ENCODE measurements at regions not wholly inside any gene's neighbourhood (a gene's known extent, or its start where the extent isn't known, plus 50 kb on each side); places are given as distances from the start of the nearest gene placed in this dataset.

- Mint-ChIP-seq H3K4me3 (ENCODE audit: unreplicated experiment) (no peak overlapping the region), H3K27ac (ENCODE audit: unreplicated experiment) (no peak overlapping the region), H3K27me3 (ENCODE audit: insufficient read depth, unreplicated experiment) (no peaks in the 10 kb centered on the region), H3K36me3 (ENCODE audit: insufficient read depth, unreplicated experiment) (no peaks in the 10 kb centered on the region), H3K4me1 (ENCODE audit: low read depth, unreplicated experiment) (no peaks in the 10 kb centered on the region), H3K9me3 (ENCODE audit: unreplicated experiment) (peaks cover 17% of the 10 kb centered on the region)
- ChIA-PET CTCF (no interaction called here), POLR2A (no interaction called here)
- H3K9me3 ChIP-seq = peaks cover 3% of the 10 kb centered on the region; the same call in 1 of the 2 replicates
- TF ChIP-seq, protein P1, sequence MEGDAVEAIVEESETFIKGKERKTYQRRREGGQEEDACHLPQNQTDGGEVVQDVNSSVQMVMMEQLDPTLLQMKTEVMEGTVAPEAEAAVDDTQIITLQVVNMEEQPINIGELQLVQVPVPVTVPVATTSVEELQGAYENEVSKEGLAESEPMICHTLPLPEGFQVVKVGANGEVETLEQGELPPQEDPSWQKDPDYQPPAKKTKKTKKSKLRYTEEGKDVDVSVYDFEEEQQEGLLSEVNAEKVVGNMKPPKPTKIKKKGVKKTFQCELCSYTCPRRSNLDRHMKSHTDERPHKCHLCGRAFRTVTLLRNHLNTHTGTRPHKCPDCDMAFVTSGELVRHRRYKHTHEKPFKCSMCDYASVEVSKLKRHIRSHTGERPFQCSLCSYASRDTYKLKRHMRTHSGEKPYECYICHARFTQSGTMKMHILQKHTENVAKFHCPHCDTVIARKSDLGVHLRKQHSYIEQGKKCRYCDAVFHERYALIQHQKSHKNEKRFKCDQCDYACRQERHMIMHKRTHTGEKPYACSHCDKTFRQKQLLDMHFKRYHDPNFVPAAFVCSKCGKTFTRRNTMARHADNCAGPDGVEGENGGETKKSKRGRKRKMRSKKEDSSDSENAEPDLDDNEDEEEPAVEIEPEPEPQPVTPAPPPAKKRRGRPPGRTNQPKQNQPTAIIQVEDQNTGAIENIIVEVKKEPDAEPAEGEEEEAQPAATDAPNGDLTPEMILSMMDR (IDR thresholded peaks at IDR 0.05; ENCODE audit: insufficient read depth in 1 of 2, low read depth in 1 of 2, low read length in 1 of 2, severe bottlenecking in 1 of 2, unreplicated experiment in 1 of 2) = no peak
- DNase-seq = no peak
- no peaks in the 10 kb centered on the region for H3K27me3 ChIP-seq (replicated peaks; ENCODE audit: control insufficient read depth, insufficient read depth, low read length)
- no peaks in the 10 kb centered on the region for H3K4me1 ChIP-seq
- H3K36me3 ChIP-seq (ENCODE audit: control insufficient read depth, insufficient read depth, low read length) = no peaks in the 10 kb centered on the region
- BruUV-seq (replicated peaks) = no TSS peak
- H3K4me3 ChIP-seq (ENCODE audit: low read depth, low read length) = no peak overlapping the region
- intact Hi-C loops (cut with micrococcal nuclease; ENCODE audit: unreplicated experiment) = no loop called here
Observed at GRCh38 chr21:28604946-28605537, 387.6 kb downstream of the LTN1 start.

GRCh38 chr21:28602546-28602945 is 390.1 kb downstream of the LTN1 start:
- Histone ChIP-seq H3K36me3 (ENCODE audit: control insufficient read depth, insufficient read depth, low read length) (no peaks in the 10 kb centered on the region), H3K4me3 (ENCODE audit: low read depth, low read length) (no peak overlapping the region), H3K4me1 (no peaks in the 10 kb centered on the region), H3K9me3 (peaks cover 7% of the 10 kb centered on the region; the same call in 1 of the 2 replicates), H3K27me3 (replicated peaks; ENCODE audit: control insufficient read depth, insufficient read depth, low read length) (no peaks in the 10 kb centered on the region)
- no peaks in the 10 kb centered on the region for H3K27me3 Mint-ChIP-seq (ENCODE audit: insufficient read depth, unreplicated experiment)
- no peaks in the 10 kb centered on the region for H3K36me3 Mint-ChIP-seq (ENCODE audit: insufficient read depth, unreplicated experiment)
- no peak overlapping the region for H3K4me3 Mint-ChIP-seq (ENCODE audit: unreplicated experiment)
- no TSS peak for BruUV-seq (replicated peaks)
- CTCF ChIA-PET = no interaction called here
- TF ChIP-seq, protein P1 (IDR thresholded peaks at IDR 0.05; ENCODE audit: insufficient read depth in 1 of 2, low read depth in 1 of 2, low read length in 1 of 2, severe bottlenecking in 1 of 2, unreplicated experiment in 1 of 2) = no peak
- no peaks in the 10 kb centered on the region for H3K4me1 Mint-ChIP-seq (ENCODE audit: low read depth, unreplicated experiment)
- intact Hi-C loops (cut with micrococcal nuclease; ENCODE audit: unreplicated experiment) = no loop called here
- DNase-seq = no peak
- no peak overlapping the region for H3K27ac Mint-ChIP-seq (ENCODE audit: unreplicated experiment)
- POLR2A ChIA-PET = no interaction called here
- peaks cover 35% of the 10 kb centered on the region for H3K9me3 Mint-ChIP-seq (ENCODE audit: unreplicated experiment)

DNA sequence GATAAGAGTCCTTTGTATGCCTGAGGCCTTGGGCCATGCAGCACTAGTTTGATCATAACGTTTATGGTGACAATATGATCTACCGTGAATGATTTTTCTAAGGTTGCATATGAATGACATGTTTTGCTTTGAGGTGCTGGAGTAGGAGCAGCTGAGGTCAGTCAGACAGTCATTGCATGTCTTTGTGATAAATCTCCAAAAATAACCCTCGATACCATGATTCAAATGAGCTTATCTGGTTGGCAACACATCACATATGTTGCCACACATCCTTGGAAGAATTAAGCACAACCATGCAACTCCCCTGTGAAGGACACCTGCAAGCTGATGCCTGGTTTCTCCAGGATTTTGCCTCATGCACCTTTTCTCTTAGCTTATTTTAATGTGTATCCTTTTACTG is 394.5 kb downstream of the LTN1 start:
- H3K4me3 Mint-ChIP-seq (ENCODE audit: unreplicated experiment) = no peak overlapping the region
- no peaks in the 10 kb centered on the region for H3K27me3 ChIP-seq (replicated peaks; ENCODE audit: control insufficient read depth, insufficient read depth, low read length)
- peaks cover 11% of the 10 kb centered on the region for H3K9me3 ChIP-seq
- peaks cover 42% of the 10 kb centered on the region for H3K9me3 Mint-ChIP-seq (ENCODE audit: unreplicated experiment)
- no peak overlapping the region for H3K4me3 ChIP-seq (ENCODE audit: low read depth, low read length)
- H3K36me3 ChIP-seq (ENCODE audit: control insufficient read depth, insufficient read depth, low read length) = no peaks in the 10 kb centered on the region
- TF ChIP-seq, protein P1 (IDR thresholded peaks at IDR 0.05; ENCODE audit: insufficient read depth in 1 of 2, low read depth in 1 of 2, low read length in 1 of 2, severe bottlenecking in 1 of 2, unreplicated experiment in 1 of 2) = no peak
- ChIA-PET CTCF (no interaction called here), POLR2A (no interaction called here)
- intact Hi-C loops (cut with micrococcal nuclease; ENCODE audit: unreplicated experiment) = no loop called here
- no peaks in the 10 kb centered on the region for H3K36me3 Mint-ChIP-seq (ENCODE audit: insufficient read depth, unreplicated experiment)
- no peaks in the 10 kb centered on the region for H3K27me3 Mint-ChIP-seq (ENCODE audit: insufficient read depth, unreplicated experiment)
- no TSS peak for BruUV-seq (replicated peaks)
- no peaks in the 10 kb centered on the region for H3K4me1 Mint-ChIP-seq (ENCODE audit: low read depth, unreplicated experiment)
- H3K27ac Mint-ChIP-seq (ENCODE audit: unreplicated experiment) = no peak overlapping the region
- no peak for DNase-seq
- H3K4me1 ChIP-seq = no peaks in the 10 kb centered on the region

Measured in Caco-2 (cell line).